H9 (cell line): ENCODE measurements at regions not wholly inside any gene's neighbourhood (a gene's known extent, or its start where the extent isn't known, plus 50 kb on each side); places are given as distances from the start of the nearest gene placed in this dataset.

Experiments
- DNase-seq: peaks from one replicate; pipeline ENCODE4 v3.0.0-alpha.2; 2017
- H2AFZ ChIP-seq: one replicate; pipeline ENCODE4 v1.6.1; 2013; ENCODE audit warnings: mild to moderate bottlenecking, low read length, control low read depth, moderate library complexity
- H2AK5ac ChIP-seq: 2 replicates; pipeline ENCODE4 v1.6.1; 2013; ENCODE audit warnings: low read length, control low read depth, mixed read lengths; ENCODE audit not compliant: insufficient read length
- H2BK120ac ChIP-seq: one replicate; pipeline ENCODE4 v1.6.1; 2013; ENCODE audit warnings: low read depth, mild to moderate bottlenecking, low read length, control low read depth, inconsistent platforms; ENCODE audit not compliant: poor library complexity, severe bottlenecking
- H2BK12ac ChIP-seq: 2 replicates; pipeline ENCODE4 v1.6.1; 2013; ENCODE audit warnings: low read length, control low read depth, mixed read lengths, low read depth; ENCODE audit not compliant: insufficient read length
- H2BK15ac ChIP-seq: 2 replicates; pipeline ENCODE4 v1.6.1; 2013; ENCODE audit warnings: low read depth, low read length, control low read depth
- H2BK20ac ChIP-seq: one replicate; pipeline ENCODE4 v1.6.1; 2013; ENCODE audit warnings: low read depth, mild to moderate bottlenecking, low read length, control low read depth, inconsistent platforms; ENCODE audit not compliant: poor library complexity, severe bottlenecking
- H2BK5ac ChIP-seq: 2 replicates; pipeline ENCODE4 v1.6.1; 2013; ENCODE audit warnings: low read length, control low read depth, mixed read lengths; ENCODE audit not compliant: insufficient read length
- H3K14ac ChIP-seq: 2 replicates; pipeline ENCODE4 v1.6.1; 2013; ENCODE audit warnings: low read length, control low read depth; ENCODE audit not compliant: insufficient read depth
- H3K18ac ChIP-seq: 2 replicates; pipeline ENCODE4 v1.6.1; 2013; ENCODE audit warnings: low read depth, mild to moderate bottlenecking, mixed read lengths, low read length, control low read depth; ENCODE audit not compliant: insufficient read length
- H3K23ac ChIP-seq: 2 replicates; pipeline ENCODE4 v1.6.1; 2013; ENCODE audit warnings: low read length, control low read depth, mixed read lengths, low read depth; ENCODE audit not compliant: insufficient read length
- H3K23me2 ChIP-seq: 2 replicates; pipeline ENCODE4 v1.6.1; 2013; ENCODE audit warnings: low read depth, mild to moderate bottlenecking, mixed read lengths, low read length, control low read depth; ENCODE audit not compliant: insufficient read length, poor library complexity, severe bottlenecking
- H3K27ac ChIP-seq: 2 replicates; pipeline ENCODE4 v1.5.1; 2013; ENCODE audit warnings: low read length, control low read depth, mixed read lengths, low read depth; ENCODE audit not compliant: insufficient read length
- H3K27me3 ChIP-seq: 2 replicates; pipeline ENCODE4 v1.6.1; 2013; ENCODE audit warnings: low read length, control low read depth, inconsistent platforms; ENCODE audit not compliant: insufficient read depth
- H3K4ac ChIP-seq: 2 replicates; pipeline ENCODE4 v1.6.1; 2013; ENCODE audit warnings: low read depth, mild to moderate bottlenecking, control low read depth, inconsistent platforms, low read length, moderate library complexity
- H3K4me1 ChIP-seq: 2 replicates; pipeline ENCODE4 v1.6.1; 2013; ENCODE audit warnings: low read length, control low read depth, inconsistent platforms; ENCODE audit not compliant: insufficient read depth
- H3K4me2 ChIP-seq: 2 replicates; pipeline ENCODE4 v1.6.1; 2013; ENCODE audit warnings: low read length, control low read depth, mixed read lengths; ENCODE audit not compliant: insufficient read length, insufficient read depth
- H3K56ac ChIP-seq: 2 replicates; pipeline ENCODE4 v1.6.1; 2013; ENCODE audit warnings: low read depth, mild to moderate bottlenecking, mixed read lengths, low read length, control low read depth; ENCODE audit not compliant: insufficient read length
- H3K79me1 ChIP-seq: 2 replicates; pipeline ENCODE4 v1.6.1; 2013; ENCODE audit warnings: low read depth, mild to moderate bottlenecking, moderate library complexity, low read length, control low read depth, inconsistent platforms; ENCODE audit not compliant: insufficient read depth, poor library complexity, severe bottlenecking
- H3K79me2 ChIP-seq: 2 replicates; pipeline ENCODE4 v1.6.1; 2013; ENCODE audit warnings: low read length, control low read depth, inconsistent platforms; ENCODE audit not compliant: insufficient read depth
- H3K9ac ChIP-seq: 2 replicates; pipeline ENCODE4 v1.6.1; 2013; ENCODE audit warnings: low read length, control low read depth, mixed read lengths; ENCODE audit not compliant: insufficient read length; ENCODE audit errors: extremely low read depth
- H3K9me3 ChIP-seq: one replicate; pipeline ENCODE4 v1.6.1; 2013; ENCODE audit warnings: low read depth, low read length, inconsistent platforms; ENCODE audit not compliant: control insufficient read depth
- H3T11ph ChIP-seq: one replicate; pipeline ENCODE4 v1.6.1; 2013; ENCODE audit warnings: mild to moderate bottlenecking, low read length, control low read depth, inconsistent platforms
- H4K20me1 ChIP-seq: one replicate; pipeline ENCODE4 v1.6.1; 2013; ENCODE audit not compliant: control insufficient read depth, insufficient read length, insufficient read depth
- H4K5ac ChIP-seq: 2 replicates; pipeline ENCODE4 v1.6.1; 2013; ENCODE audit warnings: low read depth, mild to moderate bottlenecking, mixed read lengths, low read length, control low read depth; ENCODE audit not compliant: insufficient read length
- H4K8ac ChIP-seq: replicated peaks from 2 replicates; pipeline ENCODE4 v1.6.1; 2013; ENCODE audit warnings: low read length, control low read depth, mixed read lengths, low read depth; ENCODE audit not compliant: insufficient read length
- H4K91ac ChIP-seq: 2 replicates; pipeline ENCODE4 v1.6.1; 2013; ENCODE audit warnings: low read depth, mild to moderate bottlenecking, moderate library complexity, mixed read lengths, low read length, control low read depth; ENCODE audit not compliant: insufficient read length
- H3K27ac Mint-ChIP-seq, 3 experiments: 2 replicates in 2 of 3; 3 replicates in 1 of 3; pipeline ENCODE4 v1.8.0; 2020 to 2021; ENCODE audit warnings: mixed read lengths in 3 of 3, mild to moderate bottlenecking in 1 of 3, moderate library complexity in 1 of 3
- H3K27me3 Mint-ChIP-seq: 2 replicates; pipeline ENCODE4 v1.8.0; 2021; ENCODE audit warnings: low read depth, mild to moderate bottlenecking, moderate library complexity, mixed read lengths
- H3K36me3 Mint-ChIP-seq, 3 experiments: 2 replicates in 2 of 3; 3 replicates in 1 of 3; pipeline ENCODE4 v1.8.0; 2020 to 2021; ENCODE audit warnings: low read depth in 3 of 3, mixed read lengths in 3 of 3; ENCODE audit not compliant: insufficient read depth in 1 of 3
- H3K4me1 Mint-ChIP-seq, 2 experiments: 2 replicates each; pipeline ENCODE4 v1.8.0; 2020; ENCODE audit warnings: mixed read lengths in 2 of 2
- H3K4me3 Mint-ChIP-seq, 2 experiments: 2 replicates in 1 of 2; 3 replicates in 1 of 2; pipeline ENCODE4 v1.8.0; 2020 to 2021; ENCODE audit warnings: mild to moderate bottlenecking in 2 of 2, mixed read lengths in 2 of 2, moderate library complexity in 1 of 2
- H3K9me3 Mint-ChIP-seq, 2 experiments: 2 replicates in 1 of 2; 3 replicates in 1 of 2; pipeline ENCODE4 v1.8.0; 2020; ENCODE audit warnings: mild to moderate bottlenecking in 2 of 2, mixed read lengths in 2 of 2, moderate library complexity in 1 of 2
- WGBS: extraction: QIAGEN DNeasy Blood & Tissue Kit; methylation state at CpG from one replicate; pipeline ENCODE4 v1.1.7; 2013; ENCODE audit warnings: missing lambda C conversion rate, low lambda C conversion rate, mixed read lengths; ENCODE audit not compliant: insufficient read length; ENCODE audit errors: extremely low coverage; 5-methylcytosine and 5-hydroxymethylcytosine counted together
- TF ChIP-seq, protein P1 (sequence below): fragments of 200-600 bp; sonication (generic); conservative IDR thresholded peaks from 3 replicates; pipeline ENCODE4 v1.8.0; 2021; ENCODE audit warnings: antibody characterized with exemption, mild to moderate bottlenecking

DNA sequence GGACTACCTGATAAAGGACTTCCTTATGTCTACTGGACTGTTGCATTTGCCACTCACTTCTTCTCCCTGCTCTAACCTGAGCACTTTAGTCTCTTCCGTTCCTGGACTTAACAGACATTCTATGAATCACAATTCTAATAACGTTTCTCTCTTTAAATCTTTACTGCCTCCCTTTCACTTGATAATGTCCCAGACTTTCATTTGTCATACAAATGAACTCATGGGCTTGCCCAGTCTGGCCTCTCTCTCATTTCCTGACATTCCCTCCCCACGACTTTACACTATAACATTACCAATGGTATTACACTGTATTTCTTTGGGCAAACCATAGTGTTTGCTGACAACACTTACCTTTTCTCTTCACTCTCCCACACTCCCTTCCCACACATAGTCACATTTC lies 540.7 kb upstream of the TMEFF2 start:
- Histone ChIP-seq H3K18ac (no peak overlapping the region), H3K23ac (no peak overlapping the region), H4K5ac (no peak overlapping the region), H3K9me3 (no peaks in the 10 kb centered on the region), H3K56ac (no peak overlapping the region), H2BK12ac (no peak overlapping the region), H4K91ac (no peak overlapping the region), H2BK15ac (no peak overlapping the region), H2AK5ac (no peak overlapping the region), H3K14ac (no peak overlapping the region), H3K23me2 (no peaks in the 10 kb centered on the region), H3K27me3 (no peaks in the 10 kb centered on the region), H2BK120ac (no peak overlapping the region), H3K4me1 (0 out of 2 replicates have a peak, but pooled peaks cover 3% of the 10 kb centered on the region), H4K8ac (no peak overlapping the region), H3T11ph (no peak overlapping the region), H3K79me1 (no peaks in the 10 kb centered on the region), H4K20me1 (no peaks in the 10 kb centered on the region), H3K9ac (no peak overlapping the region), H2BK5ac (no peak overlapping the region), H3K4ac (no peak overlapping the region), H2BK20ac (no peak overlapping the region), H3K4me2 (no peak overlapping the region), H2AFZ (peak overlapping the region; percentile 23), H3K79me2 (no peaks in the 10 kb centered on the region), H3K27ac (no peak overlapping the region)
- TF ChIP-seq, protein P1, sequence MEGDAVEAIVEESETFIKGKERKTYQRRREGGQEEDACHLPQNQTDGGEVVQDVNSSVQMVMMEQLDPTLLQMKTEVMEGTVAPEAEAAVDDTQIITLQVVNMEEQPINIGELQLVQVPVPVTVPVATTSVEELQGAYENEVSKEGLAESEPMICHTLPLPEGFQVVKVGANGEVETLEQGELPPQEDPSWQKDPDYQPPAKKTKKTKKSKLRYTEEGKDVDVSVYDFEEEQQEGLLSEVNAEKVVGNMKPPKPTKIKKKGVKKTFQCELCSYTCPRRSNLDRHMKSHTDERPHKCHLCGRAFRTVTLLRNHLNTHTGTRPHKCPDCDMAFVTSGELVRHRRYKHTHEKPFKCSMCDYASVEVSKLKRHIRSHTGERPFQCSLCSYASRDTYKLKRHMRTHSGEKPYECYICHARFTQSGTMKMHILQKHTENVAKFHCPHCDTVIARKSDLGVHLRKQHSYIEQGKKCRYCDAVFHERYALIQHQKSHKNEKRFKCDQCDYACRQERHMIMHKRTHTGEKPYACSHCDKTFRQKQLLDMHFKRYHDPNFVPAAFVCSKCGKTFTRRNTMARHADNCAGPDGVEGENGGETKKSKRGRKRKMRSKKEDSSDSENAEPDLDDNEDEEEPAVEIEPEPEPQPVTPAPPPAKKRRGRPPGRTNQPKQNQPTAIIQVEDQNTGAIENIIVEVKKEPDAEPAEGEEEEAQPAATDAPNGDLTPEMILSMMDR: no peak
- peaks cover 0 to 4% of the 10 kb centered on the region in 2 experiments; a peak in 1 of 5 replicates for H3K9me3 Mint-ChIP-seq
- H3K4me1 Mint-ChIP-seq: peaks cover 5 to 15% of the 10 kb centered on the region in 2 experiments; a peak in 2 of 4 replicates
- no peak overlapping the region for H3K4me3 Mint-ChIP-seq
- no peaks in the 10 kb centered on the region for H3K27me3 Mint-ChIP-seq
- no peaks in the 10 kb centered on the region for H3K36me3 Mint-ChIP-seq
- WGBS: no CpG with 5 or more reads among the region's 3 CpGs
- DNase-seq: no peak
- peak overlapping the region in 1 of 3 experiments; percentile 5; a peak in 2 of 7 replicates for H3K27ac Mint-ChIP-seq
